ENCODE measurements at regions not wholly inside any gene's neighbourhood (a gene's known extent, or its start where the extent isn't known, plus 50 kb on each side); places are given as distances from the start of the nearest gene placed in this dataset.
"Not testable (repeated sequence)": the region's sequence is repeated elsewhere in the genome, so short reads cannot be mapped to it uniquely, and the experiment has no call there.

- DNase-seq, result no peak
Observed at GRCh38 chr4:23162275-23162674, 469.5 kb downstream of the GBA3 start.

GRCh38 chr4:23161787-23162186 is 469.1 kb downstream of the GBA3 start:
- no peak for DNase-seq

GRCh38 chr4:23153076-23153475 is 460.3 kb downstream of the GBA3 start:
- DNase-seq, result no peak

- DNase-seq, result no peak
Observed at GRCh38 chr4:23149815-23150214, 457.1 kb downstream of the GBA3 start.

- DNase-seq, result no peak
Observed at GRCh38 chr4:23144707-23145106, 452.0 kb downstream of the GBA3 start.

DNA sequence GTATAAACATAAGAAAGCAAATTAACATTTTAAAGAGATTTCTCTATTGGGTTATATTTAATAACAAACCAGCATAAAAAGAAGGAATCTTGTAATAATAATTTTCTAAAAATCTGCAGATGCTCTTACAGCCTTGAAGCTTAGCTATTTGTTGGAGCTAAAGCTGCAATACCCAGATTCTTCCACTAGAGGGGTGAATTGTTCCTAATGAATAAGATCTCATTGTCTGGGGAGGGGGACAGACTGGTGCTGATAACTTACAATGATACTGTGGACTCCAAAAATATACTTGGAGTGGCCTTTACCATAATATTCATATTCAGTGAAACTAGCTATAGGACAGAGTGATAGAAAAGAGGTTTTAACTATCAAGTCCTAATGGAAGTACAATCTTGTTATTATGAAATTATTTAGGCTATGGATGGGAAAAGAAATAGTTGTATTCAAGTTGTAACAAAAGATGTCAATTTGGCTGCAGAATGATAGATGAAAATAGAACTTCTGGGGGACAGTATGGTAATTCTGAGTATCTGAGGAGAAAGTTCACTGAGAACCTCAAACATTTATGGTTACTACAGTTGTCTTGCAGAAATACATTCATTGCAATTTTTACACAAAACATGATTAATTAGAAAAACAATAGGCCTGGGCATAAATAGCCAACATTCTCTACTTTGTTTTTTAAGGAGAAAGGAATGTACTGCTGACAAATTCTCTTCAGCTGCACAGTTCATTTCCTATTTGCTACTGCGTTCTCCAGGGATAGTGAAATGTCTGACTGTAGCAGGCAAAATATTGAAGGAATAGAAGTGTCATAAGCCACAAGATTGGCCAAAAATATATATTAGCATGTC is 443.3 kb downstream of the GBA3 start:
- DNase-seq, result no peak

GRCh38 chr4:23134331-23134730 is 441.6 kb downstream of the GBA3 start:
- no peak for DNase-seq

- no peak for DNase-seq
Observed at GRCh38 chr4:23130845-23131244, 438.1 kb downstream of the GBA3 start.

DNA sequence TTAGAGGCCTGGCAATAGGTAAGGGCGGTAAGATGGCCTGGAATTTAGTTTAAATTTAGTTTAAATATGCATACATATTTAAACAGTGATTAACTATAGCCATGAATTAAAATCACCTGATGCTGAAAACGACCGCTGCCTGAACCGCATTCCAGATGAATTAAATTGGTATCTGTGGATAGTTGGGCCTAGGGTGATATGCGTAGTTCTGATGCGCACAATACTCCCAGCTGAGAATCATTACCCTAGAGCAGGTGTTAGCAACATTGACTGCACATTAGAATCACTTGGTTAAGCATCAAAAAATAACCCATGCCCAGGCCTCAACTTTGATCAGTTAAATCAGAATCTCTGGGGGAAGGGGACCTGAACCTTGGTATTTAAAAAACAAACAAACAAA is 432.4 kb downstream of the GBA3 start:
- no peak for DNase-seq

- no peak for DNase-seq
Observed at GRCh38 chr4:23122666-23123400, 430.1 kb downstream of the GBA3 start.

- no peak for DNase-seq
Observed at GRCh38 chr4:23120374-23120773, 427.6 kb downstream of the GBA3 start.

- no peak for DNase-seq
Observed at GRCh38 chr4:23117826-23118225, 425.1 kb downstream of the GBA3 start.

- DNase-seq, result no peak
Observed at GRCh38 chr4:23114538-23114937, 421.8 kb downstream of the GBA3 start.

GRCh38 chr4:23113104-23113503 is 420.4 kb downstream of the GBA3 start:
- DNase-seq, result no peak

DNA sequence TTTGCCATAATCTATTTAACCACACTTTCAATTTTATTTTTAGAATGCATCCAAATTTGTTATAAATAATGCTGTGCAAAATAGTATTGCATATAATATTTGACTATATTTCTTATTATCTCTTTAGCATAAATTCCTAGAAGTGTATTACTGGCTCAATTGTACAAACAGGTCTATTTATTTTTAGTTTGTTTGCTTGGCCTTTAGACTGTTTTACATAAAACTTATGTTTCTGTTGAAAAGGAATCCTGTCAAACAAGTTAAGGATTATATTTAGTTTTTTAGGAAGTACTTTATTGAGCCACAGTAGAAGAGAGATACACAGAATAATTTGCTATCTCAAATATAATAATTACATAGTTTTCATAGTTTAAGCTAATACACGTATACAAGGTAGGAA is 413.8 kb downstream of the GBA3 start:
- no peak for DNase-seq

GRCh38 chr4:23105759-23106370 is 413.1 kb downstream of the GBA3 start:
- DNase-seq, result no peak

DNA sequence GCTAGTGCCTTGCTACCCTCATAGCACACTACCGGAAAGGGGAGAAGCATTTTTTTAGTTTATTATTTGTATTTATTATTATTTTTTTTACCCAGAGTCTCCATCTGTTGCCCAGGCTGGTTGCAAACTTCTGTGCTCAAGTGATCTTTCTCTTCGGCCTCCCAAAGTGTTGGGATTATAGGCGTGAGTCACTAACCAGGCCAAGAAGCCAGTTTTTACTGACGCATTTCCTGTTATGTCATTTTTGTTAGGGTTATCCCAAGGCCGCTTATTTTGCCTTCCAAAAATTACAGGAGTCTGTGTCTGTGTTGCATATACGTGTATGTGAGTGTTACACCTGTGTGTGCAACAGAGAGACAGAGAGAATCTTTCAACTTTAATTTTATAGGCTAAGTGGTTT is 404.5 kb downstream of the GBA3 start:
- DNase-seq, result no peak

- no peak for DNase-seq
Observed at GRCh38 chr4:23091711-23092110, 399.0 kb downstream of the GBA3 start.

- DNase-seq, result no peak
Observed at GRCh38 chr4:23085249-23085568, 392.5 kb downstream of the GBA3 start.

DNA sequence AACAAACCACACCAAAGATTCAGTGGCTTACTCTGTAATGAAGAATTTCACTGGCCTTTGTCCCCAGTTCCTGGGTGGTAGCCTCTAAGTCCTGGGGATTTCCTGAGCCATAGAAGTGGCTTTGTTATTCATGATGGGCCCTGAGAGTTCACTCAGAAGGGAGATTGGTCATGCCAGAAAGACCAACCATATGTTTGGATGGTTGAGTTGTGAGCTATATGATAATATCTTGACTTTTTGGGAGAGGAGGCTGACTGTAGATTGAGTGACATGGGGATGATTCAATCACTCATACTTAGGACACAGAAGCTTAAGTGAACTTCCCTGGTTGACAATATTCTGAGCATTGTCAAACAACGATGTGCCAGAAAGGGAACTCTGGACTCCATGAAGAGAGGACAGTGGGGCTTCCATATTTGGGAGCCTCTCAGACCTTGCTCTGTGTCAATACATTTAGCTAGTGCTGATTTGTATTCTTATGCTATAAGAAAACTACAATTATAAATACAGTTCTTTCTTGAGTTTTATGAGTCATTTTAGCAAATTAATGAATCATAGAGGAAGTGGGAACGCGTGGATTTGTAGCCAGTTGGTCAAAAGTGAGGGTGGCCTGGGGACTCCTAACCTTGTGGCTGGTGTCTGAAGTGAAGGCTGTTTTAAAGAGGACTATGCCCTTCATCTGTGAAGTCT is 392.0 kb downstream of the GBA3 start:
- no peak for DNase-seq

- DNase-seq, result no peak
Observed at GRCh38 chr4:23083391-23083790, 390.7 kb downstream of the GBA3 start.

DNA sequence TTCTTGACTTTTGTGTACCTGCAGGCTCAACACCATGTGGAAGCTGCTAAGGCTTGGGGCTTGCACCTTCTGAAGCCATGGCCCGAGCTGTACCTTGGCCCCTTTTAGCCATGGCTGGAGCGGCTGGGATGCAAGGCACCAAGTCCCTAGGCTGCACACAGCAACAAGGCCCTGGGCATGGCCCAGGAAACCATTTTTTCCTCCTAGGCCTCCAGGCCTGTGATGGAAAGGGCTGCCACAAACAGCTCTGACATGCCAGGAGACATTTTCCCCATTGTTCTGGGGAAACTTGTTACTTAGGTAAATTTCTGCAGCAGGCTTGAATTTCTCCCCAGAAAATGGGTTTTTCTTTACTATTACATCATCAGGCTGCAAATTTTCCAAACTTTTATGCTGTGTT is 387.4 kb downstream of the GBA3 start:
- DNase-seq, result not testable (repeated sequence)

- DNase-seq, result no peak
Observed at GRCh38 chr4:23070848-23071570, 378.3 kb downstream of the GBA3 start.
